IMR-90 (cell line): ENCODE measurements at regions not wholly inside any gene's neighbourhood (a gene's known extent, or its start where the extent isn't known, plus 50 kb on each side); places are given as distances from the start of the nearest gene placed in this dataset.

Source experiments
- ATAC-seq: fragments of 200-7000 bp; cut with Tn5 transposase; 2 replicates; pipeline ENCODE4 v1.9.1; 2020; ENCODE audit warnings: low read depth, mild to moderate bottlenecking, moderate library complexity
- BruUV-seq: library from RNA; stranded (reverse); fragments of 400-500 nt; replicated peaks from 2 replicates; lab custom pipeline; 2021; lab: Mats Ljungman, UMichigan
- CTCF ChIA-PET: fragments of 300-600 bp; formaldehyde crosslinking; extraction: SDS; loops from one replicate; lab custom pipeline; 2021; ENCODE audit warnings: antibody characterized with exemption; lab: Yijun Ruan, JAX
- POLR2A ChIA-PET: fragments of 300-600 bp; sonication (Branson Sonifier 250); formaldehyde crosslinking; loops from one replicate; lab custom pipeline; 2022; ENCODE audit warnings: antibody characterized with exemption; ENCODE audit not compliant: unreplicated experiment; lab: Charles Lee
- DNase-seq: peaks from one replicate; pipeline ENCODE4 v3.0.0; 2013
- H2AFZ ChIP-seq: replicated peaks from 2 replicates; pipeline ENCODE3; 2013; ENCODE audit warnings: low read length, mild to moderate bottlenecking; ENCODE audit not compliant: poor library complexity
- H2AK5ac ChIP-seq: 2 replicates; pipeline ENCODE4 v1.6.1; 2013; ENCODE audit warnings: low read depth, low read length, inconsistent platforms
- H2AK9ac ChIP-seq: replicated peaks from 2 replicates; pipeline ENCODE3; 2013; ENCODE audit warnings: mild to moderate bottlenecking, low read depth, low read length, moderate library complexity; ENCODE audit not compliant: poor library complexity
- H2BK120ac ChIP-seq: 2 replicates; pipeline ENCODE4 v1.6.1; 2013; ENCODE audit warnings: low read depth, low read length, inconsistent platforms
- H2BK15ac ChIP-seq: 3 replicates; pipeline ENCODE4 v1.6.1; 2013; ENCODE audit warnings: low read depth, low read length, inconsistent platforms
- H2BK20ac ChIP-seq: 2 replicates; pipeline ENCODE4 v1.6.1; 2013; ENCODE audit warnings: low read depth, mild to moderate bottlenecking, inconsistent platforms, low read length, moderate library complexity
- H2BK5ac ChIP-seq: 2 replicates; pipeline ENCODE4 v1.6.1; 2013; ENCODE audit warnings: mild to moderate bottlenecking, low read depth, low read length, inconsistent platforms; ENCODE audit not compliant: poor library complexity, severe bottlenecking
- H3K14ac ChIP-seq: replicated peaks from 2 replicates; pipeline ENCODE4 v1.6.1; 2013; ENCODE audit warnings: low read depth, low read length, inconsistent platforms
- H3K18ac ChIP-seq: 2 replicates; pipeline ENCODE4 v1.6.1; 2013; ENCODE audit warnings: low read depth, low read length, control low read depth
- H3K23ac ChIP-seq: 2 replicates; pipeline ENCODE4 v1.6.1; 2013; ENCODE audit warnings: low read depth, low read length, inconsistent platforms
- H3K27ac ChIP-seq: 2 replicates; pipeline ENCODE4 v1.5.1; 2013; ENCODE audit warnings: mild to moderate bottlenecking, control low read depth, low read length; ENCODE audit not compliant: insufficient read depth
- H3K27me3 ChIP-seq: 2 replicates; pipeline ENCODE4 v1.6.1; 2013; ENCODE audit warnings: low read length; ENCODE audit not compliant: control insufficient read depth, insufficient read depth
- H3K36me3 ChIP-seq: 2 replicates; pipeline ENCODE4 v1.6.1; 2013; ENCODE audit warnings: low read length, mixed read lengths; ENCODE audit not compliant: control insufficient read depth, insufficient read depth
- H3K4ac ChIP-seq: 2 replicates; pipeline ENCODE4 v1.6.1; 2013; ENCODE audit warnings: low read depth, low read length, inconsistent platforms
- H3K4me1 ChIP-seq: 2 replicates; pipeline ENCODE4 v1.6.1; 2013; ENCODE audit warnings: low read length, mixed read lengths; ENCODE audit not compliant: control insufficient read depth, insufficient read depth
- H3K4me2 ChIP-seq: 2 replicates; pipeline ENCODE4 v1.6.1; 2013; ENCODE audit warnings: low read depth, mild to moderate bottlenecking, control low read depth, low read length, moderate library complexity
- H3K4me3 ChIP-seq: 2 replicates; pipeline ENCODE4 v1.5.1; 2013; ENCODE audit warnings: low read depth, mild to moderate bottlenecking, control low read depth, low read length, moderate library complexity; ENCODE audit not compliant: insufficient read depth
- H3K56ac ChIP-seq: 2 replicates; pipeline ENCODE4 v1.6.1; 2013; ENCODE audit warnings: low read length, inconsistent platforms; ENCODE audit not compliant: insufficient read depth; ENCODE audit errors: extremely low read depth
- H3K79me1 ChIP-seq, 2 experiments: 2 replicates each; pipeline ENCODE4 v1.6.1; 2013; ENCODE audit warnings: low read length in 2 of 2, inconsistent platforms in 1 of 2, low read depth in 1 of 2
- H3K9ac ChIP-seq: 2 replicates; pipeline ENCODE4 v1.6.1; 2013; ENCODE audit warnings: low read depth, low read length, control low read depth
- H3K9me1 ChIP-seq: 2 replicates; pipeline ENCODE4 v1.6.1; 2013; ENCODE audit warnings: low read length, inconsistent platforms; ENCODE audit not compliant: insufficient read depth
- H3K9me3 ChIP-seq: 2 replicates; pipeline ENCODE4 v1.6.1; 2013; ENCODE audit warnings: low read length; ENCODE audit not compliant: control insufficient read depth, insufficient read depth
- H4K20me1 ChIP-seq: 2 replicates; pipeline ENCODE4 v1.6.1; 2013; ENCODE audit warnings: low read length, inconsistent platforms; ENCODE audit not compliant: insufficient read depth
- H4K5ac ChIP-seq: 2 replicates; pipeline ENCODE4 v1.6.1; 2013; ENCODE audit warnings: mild to moderate bottlenecking, low read depth, low read length, control low read depth
- H4K8ac ChIP-seq, 2 experiments: 2 replicates each; pipeline ENCODE4 v1.6.1; 2013; ENCODE audit warnings: low read depth in 2 of 2, low read length in 2 of 2, control low read depth in 1 of 2, inconsistent platforms in 1 of 2
- H4K91ac ChIP-seq: 2 replicates; pipeline ENCODE4 v1.6.1; 2013; ENCODE audit warnings: low read depth, low read length, inconsistent platforms; ENCODE audit not compliant: insufficient read depth
- BHLHE40 ChIP-seq: fragments of 150-350 bp; IDR thresholded peaks from 2 replicates; pipeline ENCODE4 v1.6.1; 2016; ENCODE audit warnings: mild to moderate bottlenecking, low read depth, low read length
- MAZ ChIP-seq: IDR thresholded peaks from 2 replicates; pipeline ENCODE4 v1.6.1; 2012; ENCODE audit warnings: low read depth, mild to moderate bottlenecking, low read length, improper control_type of control experiment, moderate library complexity, borderline replicate concordance
- SMC3 ChIP-seq: fragments of 150-350 bp; IDR thresholded peaks from 2 replicates; pipeline ENCODE4 v1.6.1; 2016; ENCODE audit warnings: low read depth, mild to moderate bottlenecking, antibody characterized with exemption, low read length, moderate library complexity
- WGBS, 2 experiments: methylation state at CpG; one replicate each; pipeline versions ENCODE4 v1.1.5 to v1.1.7; 2013; ENCODE audit warnings: missing lambda C conversion rate in 2 of 2; ENCODE audit not compliant: insufficient read length in 1 of 2; ENCODE audit errors: extremely low coverage in 2 of 2; 5-methylcytosine and 5-hydroxymethylcytosine counted together
- dilution Hi-C: fragments of 300-500 bp; cut with HindIII; formaldehyde crosslinking; loops from one replicate; pipeline ENCODE4 v1.14.3; 2018; ENCODE audit warnings: low sequenced_read_pairs; ENCODE audit not compliant: unreplicated experiment
- in situ Hi-C: fragments of 300-500 bp; cut with MboI; formaldehyde crosslinking; loops from 3 replicates; pipeline ENCODE4 v1.14.3; 2019; ENCODE audit warnings: low sequenced_read_pairs, inconsistent platforms, mixed read lengths
- intact Hi-C: fragments of 100-400 bp; cut with micrococcal nuclease; formaldehyde crosslinking; loops from 2 replicates; pipeline ENCODE4 v1.10.0; 2022
- TF ChIP-seq, protein P1 (sequence below): conservative IDR thresholded peaks from 2 replicates; pipeline ENCODE4 v1.5.1; 2012; ENCODE audit warnings: mild to moderate bottlenecking, low read depth, low read length, improper control_type of control experiment
- TF ChIP-seq, protein P2 (sequence below): fragments of 150-350 bp; IDR thresholded peaks from 2 replicates; pipeline ENCODE4 v1.6.1; 2016; ENCODE audit warnings: low read depth, mild to moderate bottlenecking, low read length, moderate library complexity, borderline replicate concordance

- Histone ChIP-seq H4K8ac (no peak overlapping the region), H3K56ac (no peak overlapping the region), H4K20me1 (no peaks in the 10 kb centered on the region), H4K91ac (no peak overlapping the region), H3K4ac (no peak overlapping the region), H2AK9ac (no peak overlapping the region), H3K14ac (no peak overlapping the region), H3K9me1 (no peaks in the 10 kb centered on the region; the same call in 1 of the 2 replicates), H3K18ac (no peak overlapping the region), H2BK20ac (no peak overlapping the region), H2BK15ac (no peak overlapping the region), H2AK5ac (no peak overlapping the region), H3K4me1 (peaks cover 3% of the 10 kb centered on the region), H3K79me1 (no peaks in the 10 kb centered on the region), H2AFZ (no peak overlapping the region), H3K9ac (no peak overlapping the region), H3K36me3 (no peaks in the 10 kb centered on the region), H2BK5ac (no peak overlapping the region), H4K5ac (no peak overlapping the region), H3K23ac (no peak overlapping the region), H3K9me3 (no peaks in the 10 kb centered on the region), H3K27ac (no peak overlapping the region), H2BK120ac (no peak overlapping the region), H3K4me3 (no peak overlapping the region), H3K27me3 (no peaks in the 10 kb centered on the region), H3K4me2 (no peak overlapping the region)
- DNase-seq (no peak), ATAC-seq (no peak)
- no CpG with 5 or more reads among the region's 3 CpGs for WGBS, 2 experiments
- CTCF ChIA-PET: interaction anchor here (1.3 kb wide), 1 partner anchor 23 kb away, joined by 3 read pairs; no protein-coding TSS in a partner anchor
- BruUV-seq: no TSS peak
- intact Hi-C loops (no loop called here), in situ Hi-C loops (no loop called here), dilution Hi-C loops (no loop called here)
- POLR2A ChIA-PET: no interaction called here
- TF ChIP-seq, protein P1, sequence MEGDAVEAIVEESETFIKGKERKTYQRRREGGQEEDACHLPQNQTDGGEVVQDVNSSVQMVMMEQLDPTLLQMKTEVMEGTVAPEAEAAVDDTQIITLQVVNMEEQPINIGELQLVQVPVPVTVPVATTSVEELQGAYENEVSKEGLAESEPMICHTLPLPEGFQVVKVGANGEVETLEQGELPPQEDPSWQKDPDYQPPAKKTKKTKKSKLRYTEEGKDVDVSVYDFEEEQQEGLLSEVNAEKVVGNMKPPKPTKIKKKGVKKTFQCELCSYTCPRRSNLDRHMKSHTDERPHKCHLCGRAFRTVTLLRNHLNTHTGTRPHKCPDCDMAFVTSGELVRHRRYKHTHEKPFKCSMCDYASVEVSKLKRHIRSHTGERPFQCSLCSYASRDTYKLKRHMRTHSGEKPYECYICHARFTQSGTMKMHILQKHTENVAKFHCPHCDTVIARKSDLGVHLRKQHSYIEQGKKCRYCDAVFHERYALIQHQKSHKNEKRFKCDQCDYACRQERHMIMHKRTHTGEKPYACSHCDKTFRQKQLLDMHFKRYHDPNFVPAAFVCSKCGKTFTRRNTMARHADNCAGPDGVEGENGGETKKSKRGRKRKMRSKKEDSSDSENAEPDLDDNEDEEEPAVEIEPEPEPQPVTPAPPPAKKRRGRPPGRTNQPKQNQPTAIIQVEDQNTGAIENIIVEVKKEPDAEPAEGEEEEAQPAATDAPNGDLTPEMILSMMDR: no peak
- TF ChIP-seq BHLHE40 (no peak), SMC3 (no peak), MAZ (no peak)
- TF ChIP-seq, protein P2, sequence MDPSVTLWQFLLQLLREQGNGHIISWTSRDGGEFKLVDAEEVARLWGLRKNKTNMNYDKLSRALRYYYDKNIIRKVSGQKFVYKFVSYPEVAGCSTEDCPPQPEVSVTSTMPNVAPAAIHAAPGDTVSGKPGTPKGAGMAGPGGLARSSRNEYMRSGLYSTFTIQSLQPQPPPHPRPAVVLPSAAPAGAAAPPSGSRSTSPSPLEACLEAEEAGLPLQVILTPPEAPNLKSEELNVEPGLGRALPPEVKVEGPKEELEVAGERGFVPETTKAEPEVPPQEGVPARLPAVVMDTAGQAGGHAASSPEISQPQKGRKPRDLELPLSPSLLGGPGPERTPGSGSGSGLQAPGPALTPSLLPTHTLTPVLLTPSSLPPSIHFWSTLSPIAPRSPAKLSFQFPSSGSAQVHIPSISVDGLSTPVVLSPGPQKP: no peak
These were observed 100.8 kb upstream of the FOXN2 start for GRCh38 chr2:48213646-48214045.
